Stimulated activated CD8-positive, alpha-beta memory T cell treated with anti-CD3 and anti-CD28 coated beads, Interleukin-4, amount 100 ng/mL, for 4 hours (primary cell): ENCODE measurements at regions not wholly inside any gene's neighbourhood (a gene's known extent, or its start where the extent isn't known, plus 50 kb on each side); places are given as distances from the start of the nearest gene placed in this dataset.

ENCODE experiments used
- DNase-seq, 2 donors: peaks; one replicate each; pipeline ENCODE4 v3.0.0-alpha.2; 2020; ENCODE audit warnings: low read depth in 2 of 2, low spot score in 1 of 2

GRCh38 chr2:37837628-37838328 is 87.3 kb upstream of the RMDN2 start:
- DNase-seq, result no peak

DNA sequence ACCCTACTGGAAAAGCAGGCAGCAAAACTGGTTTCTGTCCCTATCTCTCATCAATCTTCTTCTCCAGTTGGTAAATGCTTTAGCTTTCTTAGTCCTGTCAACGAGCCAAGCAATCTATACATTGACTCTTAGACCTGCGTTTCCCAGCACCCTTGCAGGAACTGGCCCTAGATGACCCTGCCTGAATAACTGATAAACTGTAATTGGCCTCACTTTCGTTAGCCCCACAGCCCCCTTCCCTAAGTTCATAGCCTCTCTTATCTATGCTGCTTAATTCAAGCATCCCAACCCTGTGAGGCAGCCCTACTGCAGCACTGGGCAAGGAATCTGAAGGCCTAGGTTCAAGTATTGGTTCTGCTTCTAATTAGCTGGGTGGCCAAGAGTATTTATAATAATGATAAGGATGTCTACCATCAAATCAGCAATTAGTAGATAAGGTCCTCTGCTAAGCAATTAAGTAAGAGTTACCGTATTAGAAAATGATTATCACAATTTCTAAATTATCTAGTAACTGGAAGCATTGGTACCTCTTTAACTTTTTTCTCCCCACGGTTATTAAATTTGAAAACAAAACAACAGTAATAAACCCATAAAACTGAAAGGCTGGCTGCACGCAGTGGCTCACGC is 86.4 kb upstream of the RMDN2 start:
- no peak for DNase-seq

DNA sequence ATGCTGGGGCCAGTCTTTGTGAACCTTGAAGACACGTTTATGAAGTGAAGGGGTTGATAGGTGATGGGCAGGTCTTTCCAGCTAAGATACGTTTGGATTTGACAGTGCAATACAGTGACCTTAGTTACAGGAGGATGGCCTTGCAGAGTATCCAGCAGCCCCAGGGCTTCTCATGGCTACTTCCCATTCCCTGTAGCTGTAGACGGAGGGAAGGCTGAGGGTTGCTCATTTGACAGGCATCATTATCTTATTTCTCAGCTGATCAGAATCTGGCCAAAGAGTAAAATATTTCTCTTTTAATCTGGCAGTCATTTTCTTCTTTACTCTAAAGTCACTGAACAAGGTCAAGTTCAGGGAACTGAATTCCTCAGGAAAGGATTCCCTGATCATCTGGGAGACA is 85.1 kb upstream of the RMDN2 start:
- no peak for DNase-seq

DNA sequence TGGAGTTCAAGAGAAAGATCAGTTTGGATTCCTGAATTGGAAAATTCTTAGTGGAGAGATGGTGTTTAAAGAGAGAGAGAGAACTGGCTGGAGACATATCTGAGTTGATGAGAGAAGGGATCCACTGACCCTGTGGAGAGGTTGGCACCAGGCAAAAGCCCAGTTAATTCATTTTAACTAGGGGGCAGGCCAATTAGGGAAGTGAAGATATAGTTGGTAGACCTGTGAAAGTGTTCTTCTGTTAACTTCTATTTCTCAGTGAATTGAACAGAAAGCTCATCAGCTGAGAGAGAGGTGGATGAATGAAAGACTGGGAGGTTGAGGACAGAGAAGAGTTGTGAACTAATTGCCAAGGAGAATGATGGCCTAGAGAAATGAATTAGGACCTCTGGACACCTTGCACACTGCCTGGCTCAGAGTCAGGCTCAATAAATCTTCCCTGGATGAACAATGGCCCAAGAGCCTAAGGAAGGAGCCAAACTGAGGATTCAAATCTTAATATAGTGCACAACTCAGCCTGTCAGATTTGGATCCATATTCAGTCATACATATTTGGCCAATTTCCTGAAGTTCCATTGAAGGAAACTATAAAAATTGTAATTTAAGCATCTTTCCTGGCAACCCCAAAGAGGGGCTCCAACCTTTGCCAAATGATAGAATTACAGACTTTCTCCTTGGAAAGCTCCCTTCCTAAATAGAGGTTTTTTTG is 82.2 kb upstream of the RMDN2 start:
- DNase-seq, result no peak

DNA sequence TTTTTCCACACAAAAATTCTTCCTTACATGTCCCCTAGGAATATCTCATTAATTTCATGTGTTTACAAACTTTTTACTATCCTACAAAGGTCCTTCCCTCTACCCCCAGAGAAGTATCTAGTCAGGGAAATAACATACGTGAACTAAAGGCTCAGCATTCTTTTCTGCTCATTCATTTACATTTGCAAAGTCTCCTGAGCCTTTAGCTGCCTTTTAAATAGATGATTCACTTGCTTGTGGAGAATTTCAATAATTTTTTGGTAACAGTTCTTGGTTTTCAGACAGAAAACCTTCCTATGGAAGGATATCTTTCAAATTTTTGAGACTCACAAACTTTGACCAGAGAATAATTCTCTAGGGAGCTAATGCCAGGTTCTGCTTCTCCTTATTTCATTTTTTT is 81.5 kb upstream of the RMDN2 start:
- no peak for DNase-seq

DNA sequence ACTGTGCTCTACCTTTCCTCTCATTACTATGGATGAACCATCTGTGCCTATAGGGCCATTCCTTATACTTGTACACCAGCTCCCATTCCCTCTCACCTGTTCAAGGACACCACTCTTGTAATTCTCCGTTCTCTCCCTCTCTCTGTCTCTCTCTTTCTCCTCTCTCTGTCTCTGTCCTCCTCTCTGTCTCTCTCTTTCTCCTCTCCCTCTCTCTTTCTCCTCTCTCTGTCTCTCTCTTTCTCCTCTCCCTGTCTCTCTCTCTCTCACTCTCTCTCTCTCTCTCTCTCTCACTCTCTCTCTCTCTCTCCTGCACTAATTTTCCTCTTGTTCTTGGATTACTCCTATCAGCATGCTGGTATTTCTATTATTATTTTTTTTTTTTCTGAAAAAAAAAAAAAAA is 78.9 kb upstream of the RMDN2 start:
- no peak for DNase-seq

DNA sequence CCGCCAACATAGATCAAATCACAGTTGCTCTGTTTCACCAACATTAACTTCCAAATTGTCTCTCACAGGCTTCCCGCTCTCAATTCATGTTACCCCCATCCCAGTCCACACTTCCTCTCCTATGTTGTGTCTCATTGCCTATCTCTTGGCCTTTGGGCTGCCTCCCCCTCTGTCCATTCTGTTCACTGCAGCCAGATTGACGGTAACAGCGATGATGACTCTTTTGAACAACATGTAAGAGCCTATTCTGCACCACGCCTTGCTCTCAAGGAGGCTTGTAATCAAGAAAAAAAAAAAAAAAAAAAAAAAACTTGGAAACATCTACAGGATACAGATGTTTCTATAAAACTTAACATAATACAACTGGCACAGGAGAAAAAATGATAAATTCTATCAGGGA is 77.3 kb upstream of the RMDN2 start:
- DNase-seq, result no peak

DNA sequence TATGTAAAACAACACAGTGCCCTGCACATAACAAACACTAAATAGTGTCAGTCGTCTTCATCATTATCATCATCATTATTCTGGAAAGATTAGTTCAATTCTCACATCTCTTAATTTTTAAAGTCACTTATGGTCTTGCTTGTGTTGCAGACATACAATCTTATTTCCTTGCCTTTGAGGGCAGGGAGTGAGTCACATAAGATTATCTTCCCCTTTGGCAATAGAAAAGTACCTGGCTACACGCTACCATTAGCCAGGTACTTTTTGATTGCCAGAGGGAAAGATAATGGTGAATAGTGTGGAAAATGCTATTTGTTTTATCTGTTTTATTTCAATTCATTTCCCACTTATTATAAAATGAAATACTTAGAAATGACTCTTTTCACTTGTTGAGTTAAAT is 76.6 kb upstream of the RMDN2 start:
- no peak for DNase-seq

- DNase-seq, result no peak
Measured at GRCh38 chr2:37849911-37850310, 75.2 kb upstream of the RMDN2 start.

GRCh38 chr2:37851428-37851827 is 73.7 kb upstream of the RMDN2 start:
- no peak for DNase-seq

GRCh38 chr2:37851828-37852584 is 73.1 kb upstream of the RMDN2 start:
- DNase-seq, result no peak

- no peak for DNase-seq
Measured at GRCh38 chr2:37852585-37853014, 72.5 kb upstream of the RMDN2 start.

DNA sequence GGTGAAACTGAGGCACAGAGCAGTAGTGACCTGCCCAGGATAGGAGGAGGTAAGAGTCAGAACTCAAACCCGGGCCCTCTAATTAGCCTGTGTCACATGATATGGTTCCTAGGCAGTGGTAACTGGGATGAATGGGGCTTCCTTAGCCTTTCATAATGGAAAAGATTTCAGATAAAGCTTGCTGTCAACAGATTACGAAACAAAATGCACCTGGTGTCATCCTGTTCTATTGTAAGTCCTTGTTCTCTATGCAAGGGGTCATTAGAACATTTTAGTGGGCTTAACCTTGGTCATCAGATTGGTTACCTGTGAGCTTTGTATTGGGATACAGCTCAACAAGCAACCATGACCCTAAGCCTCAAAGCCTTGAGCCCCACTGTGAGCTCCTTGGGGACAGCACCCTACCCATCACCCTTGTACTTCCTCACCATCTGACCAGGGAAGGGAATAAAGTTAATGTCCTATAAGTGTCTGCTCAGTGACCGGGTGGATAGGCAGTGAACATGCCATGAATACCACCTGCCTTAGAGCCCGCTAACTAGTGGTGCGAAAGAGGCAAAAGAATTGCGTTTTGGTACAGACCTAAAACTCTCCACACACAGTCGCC is 70.3 kb upstream of the RMDN2 start:
- DNase-seq, result no peak

DNA sequence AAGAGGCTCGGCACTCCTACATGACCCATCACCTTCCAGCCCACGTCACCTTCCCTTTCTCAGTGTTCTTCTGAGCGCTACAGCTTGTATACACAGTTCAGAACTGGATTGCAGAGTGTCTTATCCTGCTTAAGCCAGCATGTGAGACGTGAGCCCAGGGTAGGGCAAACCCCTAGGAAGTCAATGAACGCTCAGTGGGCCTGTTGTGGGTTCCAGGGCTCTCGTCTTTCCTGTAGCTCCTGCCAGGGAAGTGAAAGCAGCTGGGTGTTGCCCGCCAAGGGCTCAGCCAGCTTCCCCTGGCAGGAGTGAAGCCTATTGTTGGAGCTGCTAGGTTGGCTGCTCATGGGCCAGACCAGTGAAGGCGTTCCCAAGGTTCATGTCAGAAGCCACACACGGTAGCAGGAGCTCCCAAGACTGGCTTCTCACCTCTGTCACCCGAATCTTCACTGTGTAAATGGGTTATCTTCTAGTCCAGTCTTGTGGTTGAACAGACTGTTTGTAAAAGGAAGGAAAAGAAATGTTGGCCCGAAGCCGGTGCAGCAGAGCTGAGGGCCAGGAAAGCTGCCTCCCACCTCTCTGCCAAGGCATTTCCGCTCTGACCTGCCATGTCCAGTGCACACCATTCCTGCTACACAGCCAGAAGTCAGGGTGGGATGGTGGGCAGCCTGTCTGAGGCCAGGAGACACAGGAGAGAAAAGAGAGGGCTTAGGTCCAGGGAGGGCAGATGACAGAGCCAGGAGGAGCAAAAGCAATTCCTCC is 69.6 kb upstream of the RMDN2 start:
- no peak for DNase-seq

- no peak for DNase-seq
Measured at GRCh38 chr2:37856101-37856751, 68.9 kb upstream of the RMDN2 start.

GRCh38 chr2:37857575-37858399 is 67.3 kb upstream of the RMDN2 start:
- DNase-seq, result no peak

- no peak for DNase-seq
Measured at GRCh38 chr2:37858400-37858711, 66.7 kb upstream of the RMDN2 start.

- DNase-seq, result no peak
Measured at GRCh38 chr2:37858725-37859267, 66.3 kb upstream of the RMDN2 start.

DNA sequence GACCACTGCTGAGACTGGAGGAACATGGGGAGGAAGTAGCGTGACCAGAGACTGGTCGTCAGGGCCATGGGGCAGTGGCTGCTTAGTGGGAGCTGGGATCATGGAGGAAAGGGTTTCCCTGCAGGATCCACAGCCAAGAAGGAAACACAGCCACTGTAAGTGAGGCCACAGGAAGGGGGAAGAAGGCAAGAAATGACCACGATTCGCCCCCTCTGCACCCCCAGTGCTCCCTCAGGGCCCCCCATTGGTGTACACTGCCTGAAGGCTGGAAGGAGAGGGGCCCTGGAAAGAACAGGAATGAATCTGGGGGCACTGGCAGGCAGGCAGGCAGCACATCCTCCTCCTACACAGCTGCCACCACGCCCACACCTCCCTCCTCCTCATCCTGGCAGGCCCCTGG is 62.5 kb upstream of the RMDN2 start:
- DNase-seq, result no peak
